ENCODE measurements at regions not wholly inside any gene's neighbourhood (a gene's known extent, or its start where the extent isn't known, plus 50 kb on each side); places are given as distances from the start of the nearest gene placed in this dataset.
"Not testable (repeated sequence)": the region's sequence is repeated elsewhere in the genome, so short reads cannot be mapped to it uniquely, and the experiment has no call there.

GRCh38 chr9:106119176-106119575 is 424.8 kb downstream of the TMEM38B start:
- DNase-seq, result no peak

GRCh38 chr9:106120071-106120470 is 425.7 kb downstream of the TMEM38B start:
- no peak for DNase-seq

DNA sequence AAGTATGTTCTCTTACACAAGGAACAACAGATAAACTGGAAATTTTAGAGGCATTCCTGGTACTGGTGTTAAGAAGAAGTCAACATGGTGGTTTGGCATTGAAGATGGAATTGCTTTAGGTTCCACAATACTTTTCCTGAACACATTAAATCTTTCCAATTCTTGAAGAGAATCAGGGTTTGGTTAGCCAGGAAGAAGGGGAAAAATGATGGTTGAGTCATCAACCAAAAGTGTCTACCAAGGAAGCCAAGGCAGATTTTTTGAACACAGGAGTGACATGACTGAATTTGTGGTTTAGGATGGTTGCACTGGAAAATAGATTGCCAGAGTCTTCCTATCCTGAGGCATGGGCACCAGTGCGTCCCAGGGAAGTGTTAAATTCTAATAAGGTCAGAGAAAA is 433.4 kb downstream of the TMEM38B start:
- DNase-seq, result no peak

DNA sequence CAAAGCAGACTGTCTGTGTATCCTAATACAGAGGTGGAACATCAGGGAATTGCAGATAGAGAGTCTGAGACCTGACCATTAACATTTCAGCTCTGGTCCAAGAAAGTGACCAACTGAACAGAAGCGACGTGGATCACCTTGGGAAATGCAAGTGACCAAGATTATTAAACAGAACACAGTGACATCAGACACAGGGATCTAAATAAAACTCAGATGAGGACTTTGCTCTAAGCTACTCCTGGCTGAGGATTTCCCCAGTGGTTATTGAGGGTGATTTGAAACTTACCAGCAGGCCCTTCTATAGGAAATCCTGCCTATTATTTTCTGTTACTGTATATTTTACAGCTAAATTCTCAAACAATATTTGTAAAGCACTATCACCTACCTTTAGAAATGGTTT is 436.0 kb downstream of the TMEM38B start:
- no peak for DNase-seq

DNA sequence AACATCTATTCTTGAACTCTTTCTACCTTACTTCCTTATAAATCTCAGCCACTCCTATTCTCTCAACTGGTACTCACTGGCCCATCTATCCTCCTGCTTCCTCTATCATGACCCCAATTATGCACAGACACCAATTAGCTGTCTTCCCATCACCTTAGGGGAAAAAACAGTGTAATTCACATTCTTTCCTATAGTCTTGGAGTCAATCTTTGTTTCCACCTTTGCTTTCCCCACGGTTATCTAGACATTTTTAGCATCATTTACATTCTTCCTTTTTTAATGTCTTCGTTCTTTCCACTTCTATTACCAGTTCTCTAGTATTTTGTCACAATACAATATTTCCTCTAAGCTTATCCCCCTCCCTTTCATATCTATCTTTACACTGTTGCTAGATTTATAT is 449.4 kb downstream of the TMEM38B start:
- no peak for DNase-seq

DNA sequence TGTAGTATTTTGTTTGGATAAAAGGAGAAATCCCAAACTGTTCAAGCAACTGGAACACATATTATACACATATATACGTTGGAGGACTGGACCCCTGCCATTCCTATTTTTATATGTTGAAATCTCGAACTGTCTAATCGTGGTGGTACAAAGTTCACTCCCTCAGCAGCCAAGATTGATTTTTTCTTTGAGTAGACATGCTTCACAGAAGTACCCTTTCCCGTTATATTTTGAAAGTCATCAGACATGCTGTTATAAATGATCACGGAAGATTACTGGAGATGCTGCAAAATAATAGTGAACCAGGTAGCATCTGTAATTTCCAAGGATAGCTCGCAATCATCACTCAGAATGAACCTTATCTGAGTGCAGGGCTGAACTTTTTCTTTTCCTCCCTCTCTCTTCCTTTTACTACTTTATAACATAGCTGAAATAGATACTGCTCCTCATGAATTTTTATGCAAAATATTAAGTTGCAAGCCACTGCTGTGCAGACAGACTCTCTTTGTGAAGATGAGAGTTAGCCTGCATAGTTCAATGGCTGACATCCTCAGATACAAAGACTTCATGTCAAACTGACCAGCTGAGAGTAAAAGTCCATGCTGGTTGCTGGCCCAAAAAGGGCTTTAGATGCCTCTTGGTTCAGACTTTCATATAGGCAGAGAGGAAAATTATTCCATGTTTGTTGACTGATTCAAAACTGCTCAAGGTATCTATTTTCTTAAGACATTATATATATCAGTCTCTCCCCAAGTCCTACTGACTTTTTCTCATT is 451.9 kb downstream of the TMEM38B start:
- DNase-seq, result no peak

DNA sequence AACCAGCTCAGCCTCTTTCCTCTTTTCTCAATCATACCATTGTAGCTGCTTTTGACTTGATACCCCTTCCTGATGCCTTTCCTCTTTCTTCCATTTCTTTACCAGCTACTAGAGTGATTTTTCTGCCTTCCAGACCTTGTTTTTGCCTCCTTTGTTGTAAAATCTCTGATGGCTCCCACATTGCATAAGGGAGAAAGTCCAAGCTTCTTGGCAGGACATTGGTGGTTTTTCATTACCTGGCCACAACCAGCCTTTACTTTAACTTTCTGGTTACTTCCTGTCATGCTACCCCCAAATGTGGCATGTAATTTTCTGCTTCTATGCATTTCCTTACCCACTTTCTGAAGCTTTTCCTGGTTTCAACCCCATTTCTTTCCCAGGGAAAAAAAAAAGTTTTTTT is 452.5 kb downstream of the TMEM38B start:
- no peak for DNase-seq

DNA sequence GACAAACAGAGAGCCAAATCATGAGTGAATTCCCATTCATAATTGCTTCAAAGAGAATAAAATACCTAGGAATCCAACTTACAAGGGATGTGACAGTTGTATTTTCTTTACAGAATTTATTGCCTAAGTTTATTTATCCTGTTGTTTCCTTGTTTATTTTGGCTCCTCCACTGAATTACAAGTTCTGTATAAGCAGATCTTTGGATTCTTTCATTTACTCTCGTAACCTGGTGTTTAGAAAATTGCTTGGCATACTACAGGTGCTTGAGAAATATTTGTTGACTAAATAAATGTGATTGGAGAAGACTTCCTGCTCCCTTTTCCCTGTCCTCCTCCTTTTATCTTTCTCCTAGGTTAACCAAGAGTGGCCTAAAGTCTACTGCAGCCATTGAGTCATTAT is 455.6 kb downstream of the TMEM38B start:
- DNase-seq, result no peak

DNA sequence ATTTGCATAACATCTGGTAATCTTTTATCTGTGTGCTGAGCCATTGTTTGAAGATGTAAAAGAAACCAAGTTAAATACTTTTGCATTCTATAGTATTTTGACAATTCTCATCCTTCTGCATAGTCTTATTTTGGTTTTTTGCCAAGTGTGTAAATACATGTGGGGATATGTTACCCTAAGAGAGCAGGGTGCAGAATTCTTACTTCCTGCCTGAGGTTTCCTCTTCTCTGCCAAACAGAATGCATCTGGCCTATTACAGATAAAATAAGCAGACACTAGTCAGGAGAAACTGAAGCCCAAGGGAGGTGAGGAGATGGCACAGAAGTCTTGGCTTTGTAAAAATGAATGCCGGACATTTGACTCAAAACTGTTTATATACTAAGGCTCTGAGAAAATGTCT is 462.1 kb downstream of the TMEM38B start:
- no peak for DNase-seq

DNA sequence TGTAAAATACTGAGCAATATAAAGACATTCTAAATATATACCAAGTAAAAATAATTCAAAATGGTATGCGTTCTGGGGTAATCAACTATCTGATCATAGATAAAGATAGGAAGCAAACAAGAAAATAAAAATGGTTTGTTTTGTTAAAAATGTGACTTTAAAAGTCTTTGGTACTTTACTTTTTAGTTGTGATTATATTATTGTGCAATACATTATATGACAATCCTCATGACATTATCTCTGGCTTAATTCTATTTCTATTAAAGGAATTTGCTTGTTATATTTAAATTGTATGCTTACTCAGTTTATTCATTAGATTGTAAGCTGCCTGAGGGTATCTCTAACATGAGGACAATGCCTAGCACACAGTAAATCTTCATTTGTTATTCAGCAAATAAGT is 477.9 kb downstream of the TMEM38B start:
- no peak for DNase-seq

DNA sequence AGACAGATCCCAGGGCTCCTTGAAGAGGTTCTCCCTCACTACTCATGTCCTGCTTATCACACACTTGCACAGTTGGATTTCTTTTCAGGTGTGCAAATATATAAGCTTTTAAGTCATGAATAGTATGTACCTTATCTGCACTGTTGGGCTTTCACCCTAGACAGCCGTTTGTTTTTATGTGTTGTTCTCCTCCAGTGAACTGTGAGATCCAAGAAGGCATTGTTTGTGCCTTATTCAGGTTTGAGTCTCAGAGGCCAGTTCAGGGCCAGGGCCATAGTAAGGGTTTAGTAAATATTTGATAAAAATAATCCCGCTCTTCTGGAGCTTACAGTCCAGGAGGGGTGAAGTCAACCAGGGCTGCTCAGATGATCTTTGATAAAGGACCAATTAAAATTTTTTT is 480.0 kb downstream of the TMEM38B start:
- no peak for DNase-seq

GRCh38 chr9:106177216-106177615 is 482.9 kb downstream of the TMEM38B start:
- DNase-seq, result no peak

DNA sequence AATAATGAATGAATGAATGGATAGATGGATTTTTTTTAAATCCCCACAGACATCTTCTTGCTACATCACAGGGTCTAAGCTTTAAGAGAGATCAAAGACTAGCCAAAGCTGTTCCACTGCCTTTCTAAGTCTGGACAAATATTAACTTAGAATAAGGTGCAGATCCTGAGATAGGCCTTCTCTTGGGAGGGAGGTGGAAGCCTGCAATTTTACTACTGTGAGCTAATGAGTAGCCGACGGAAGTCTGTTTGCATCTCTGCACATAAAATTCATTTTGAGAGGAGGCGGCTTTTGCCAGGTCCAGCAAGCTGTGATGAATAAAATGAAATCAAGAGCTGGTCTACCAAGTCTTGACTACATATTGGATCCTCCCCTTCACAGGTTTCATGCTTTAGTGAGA is 484.9 kb downstream of the TMEM38B start:
- DNase-seq, result no peak

DNA sequence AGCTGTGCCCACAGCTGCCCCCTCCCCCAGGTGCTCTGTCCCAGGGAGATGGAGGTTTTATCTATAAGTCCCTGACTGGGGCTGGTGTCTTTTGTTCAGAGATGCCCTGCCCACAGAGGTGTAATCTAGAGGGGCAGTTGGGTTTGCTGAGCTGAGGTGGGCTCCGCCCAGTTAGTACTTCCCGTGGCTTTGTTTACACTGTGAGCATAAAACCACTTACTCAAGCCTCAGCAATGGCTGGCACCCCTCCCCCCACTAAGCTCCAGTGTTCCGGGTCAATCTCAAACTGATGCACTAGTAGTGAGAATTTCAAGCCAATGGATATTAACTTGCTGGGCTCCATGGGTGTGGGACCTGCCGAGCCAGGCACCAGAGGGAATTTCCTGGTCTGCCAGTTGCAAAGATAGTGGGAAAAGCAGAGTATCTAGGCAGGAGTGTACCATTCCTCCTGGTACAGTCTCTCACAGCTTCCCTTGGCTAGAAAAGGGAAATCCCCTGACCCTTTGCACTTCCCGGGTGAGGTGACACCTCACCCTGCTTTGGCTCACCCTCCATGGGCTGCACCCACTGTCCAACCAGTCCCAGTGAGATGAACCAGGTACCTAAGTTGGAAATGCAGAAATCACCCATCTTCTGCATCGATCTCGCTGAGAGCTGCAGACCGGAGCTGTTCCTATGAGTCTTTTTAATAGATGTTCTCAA is 509.6 kb downstream of the TMEM38B start:
- not testable (repeated sequence) for DNase-seq

DNA sequence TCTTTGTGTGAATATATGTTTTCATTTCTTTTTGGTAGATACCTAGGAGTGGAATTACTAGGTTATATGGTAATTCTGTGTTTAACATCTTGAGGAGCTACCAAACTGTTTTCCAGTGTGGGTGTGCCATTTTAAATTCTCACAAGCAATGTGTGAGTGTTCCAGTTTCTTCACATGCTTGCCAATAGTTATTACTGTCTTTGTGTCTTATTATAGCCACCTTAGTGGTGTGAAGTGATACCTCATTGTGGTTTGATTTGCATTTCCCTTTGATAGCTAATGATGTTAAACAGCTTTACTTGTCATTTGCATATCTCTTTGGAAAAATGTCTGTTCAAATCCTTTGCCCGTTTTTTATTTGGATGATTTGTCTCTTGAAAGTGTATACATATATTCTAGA is 513.0 kb downstream of the TMEM38B start:
- no peak for DNase-seq

- DNase-seq, result no peak
Measured at GRCh38 chr9:106218427-106218826, 524.1 kb downstream of the TMEM38B start.

- DNase-seq, result no peak
Measured at GRCh38 chr9:106218854-106219253, 524.5 kb downstream of the TMEM38B start.

DNA sequence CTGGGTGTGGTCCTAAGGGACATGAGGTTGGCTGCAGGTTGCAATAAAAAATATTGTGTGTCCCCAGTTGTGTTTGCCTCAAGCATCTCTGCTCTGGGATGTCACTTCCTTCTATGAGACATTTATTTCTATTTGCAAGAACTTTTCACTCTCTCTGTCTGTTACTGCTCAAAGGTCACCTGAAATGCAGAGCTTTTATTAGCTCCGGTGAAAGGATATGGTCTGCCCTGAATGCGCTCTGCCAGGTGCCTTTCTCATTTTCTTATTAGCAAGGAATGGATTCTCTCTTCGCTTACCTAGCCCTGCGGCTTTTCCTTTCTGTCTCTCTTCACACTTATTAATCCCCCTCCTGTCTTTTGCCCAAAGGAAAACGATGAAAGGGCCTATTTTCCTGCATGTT is 526.1 kb downstream of the TMEM38B start:
- DNase-seq, result no peak

DNA sequence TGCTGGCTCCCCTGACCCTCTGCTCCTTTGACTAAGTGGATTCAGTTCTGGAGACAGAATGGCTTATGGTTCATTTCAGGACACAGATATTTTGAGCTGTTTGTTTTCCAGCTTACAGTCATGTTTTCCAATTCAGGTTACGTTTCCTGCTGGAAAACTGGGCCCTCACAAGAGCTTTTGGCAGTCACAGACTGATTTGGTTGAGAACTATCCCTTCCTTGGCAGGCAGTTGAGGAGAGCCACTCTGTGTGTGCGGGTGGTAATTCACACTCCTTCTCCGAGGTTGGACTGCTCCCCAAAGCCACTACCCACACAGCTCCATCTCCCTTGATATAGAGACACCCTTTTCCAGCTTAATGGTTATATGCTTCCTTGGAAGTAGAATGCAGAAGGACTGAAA is 534.5 kb downstream of the TMEM38B start:
- DNase-seq, result no peak

GRCh38 chr9:106233116-106233515 is 538.8 kb downstream of the TMEM38B start:
- DNase-seq, result no peak

DNA sequence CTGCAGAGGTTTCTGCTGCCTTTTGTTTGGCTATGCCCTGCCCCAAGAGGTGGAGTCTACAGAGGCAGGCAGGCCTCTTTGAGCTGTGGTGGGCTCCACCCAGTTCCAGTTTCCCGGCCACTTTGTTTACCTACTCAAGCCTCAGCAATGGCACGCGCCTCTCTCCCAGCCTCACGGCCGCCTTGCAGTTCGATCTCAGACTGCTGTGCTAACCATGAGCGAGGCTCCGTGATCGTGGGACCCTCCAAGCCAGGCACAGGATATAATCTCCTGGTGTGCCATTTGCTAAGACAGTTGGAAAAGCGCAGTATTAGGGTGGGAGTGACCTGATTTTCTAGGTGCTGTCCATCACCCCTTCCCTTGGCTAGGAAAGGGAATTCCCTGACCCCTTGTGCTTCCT is 566.6 kb downstream of the TMEM38B start:
- not testable (repeated sequence) for DNase-seq

DNA sequence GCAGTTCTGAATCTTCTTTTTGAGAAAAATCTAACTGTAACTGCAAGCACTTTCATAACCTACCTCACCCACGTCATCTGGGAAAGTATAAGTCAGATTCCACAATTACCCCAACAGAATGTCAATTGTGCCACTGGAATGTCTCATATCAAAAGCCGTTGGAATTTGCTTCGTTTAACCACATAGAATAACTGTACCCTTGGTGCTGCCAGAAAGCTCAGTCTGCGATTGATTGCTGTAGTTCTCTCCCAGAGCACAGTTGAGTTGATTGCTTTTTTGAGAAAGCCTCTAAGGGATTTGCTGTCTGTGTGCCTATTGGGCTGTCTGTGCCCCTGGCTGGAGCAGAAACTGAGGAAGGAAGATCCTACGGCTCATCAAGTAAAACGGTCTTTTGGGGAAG is 583.6 kb downstream of the TMEM38B start:
- no peak for DNase-seq

GRCh38 chr9:106283769-106284168 is 579.2 kb upstream of the ZNF462 start:
- DNase-seq, result no peak

GRCh38 chr9:106284296-106284695 is 578.7 kb upstream of the ZNF462 start:
- DNase-seq, result no peak

GRCh38 chr9:106286249-106286648 is 576.7 kb upstream of the ZNF462 start:
- no peak for DNase-seq
